K562 (cell line): ENCODE measurements at regions not wholly inside any gene's neighbourhood (a gene's known extent, or its start where the extent isn't known, plus 50 kb on each side); places are given as distances from the start of the nearest gene placed in this dataset.

Source experiments
- ATAC-seq: fragments of 200-7000 bp; cut with Tn5 transposase; 3 replicates; pipeline ENCODE4 v1.9.1; 2020; ENCODE audit warnings: moderate library complexity
- BruUV-seq: library from RNA; stranded (reverse); fragments of 400-500 nt; replicated peaks from 2 replicates; lab custom pipeline; 2021; lab: Mats Ljungman, UMichigan
- CTCF ChIA-PET: fragments of 300-600 bp; formaldehyde crosslinking; extraction: SDS; loops from one replicate; lab custom pipeline; 2021; ENCODE audit warnings: low intra/inter-chr PET ratio; lab: Yijun Ruan, JAX
- POLR2A ChIA-PET: fragments of 300-600, 350-650 bp; sonication (Branson Sonifier 250); formaldehyde crosslinking; extraction: SDS; loops from one replicate; lab custom pipeline; 2021; ENCODE audit warnings: antibody characterized with exemption, inconsistent platforms; lab: Yijun Ruan, JAX
- DNase-seq, 4 experiments: peaks; one replicate each; pipeline versions ENCODE4 v3.0.0 to v3.0.0-alpha.2; 2011 to 2018; ENCODE audit warnings: low spot score in 3 of 4, mixed read lengths in 3 of 4; ENCODE audit errors: extremely low read depth in 1 of 4
- FAIRE-seq: peaks from 2 replicates; lab custom pipeline; 2011; peaks lifted over from hg19 to GRCh38; lab: Jason Lieb, UNC
- H2AFZ ChIP-seq: 2 replicates; pipeline ENCODE4 v1.6.0; 2011; ENCODE audit warnings: low read depth, low read length, control low read depth, inconsistent platforms
- H3K27ac ChIP-seq: fragments of 200-600 bp; 3 replicates; pipeline ENCODE4 v1.8.0; 2011; ENCODE audit warnings: low read depth, mild to moderate bottlenecking, control low read depth, inconsistent platforms, low read length, moderate library complexity, mixed read lengths; ENCODE audit errors: extremely low read depth
- H3K27me3 ChIP-seq, 2 experiments: fragments of 300-600 bp in 1 of 2; 2 replicates in 1 of 2; 3 replicates in 1 of 2; pipeline versions ENCODE4 v1.6.0 to v1.8.0; 2011; ENCODE audit warnings: inconsistent platforms in 2 of 2, low read length in 2 of 2, mild to moderate bottlenecking in 1 of 2, mixed read lengths in 1 of 2, moderate library complexity in 1 of 2; ENCODE audit not compliant: control insufficient read depth in 2 of 2, insufficient read depth in 2 of 2
- H3K36me3 ChIP-seq: fragments of 300-600 bp; 3 replicates; pipeline ENCODE4 v1.8.0; 2011; ENCODE audit warnings: mild to moderate bottlenecking, low read length, inconsistent platforms; ENCODE audit not compliant: control insufficient read depth, insufficient read depth
- H3K4me1 ChIP-seq, 2 experiments: fragments of 200-600 bp in 1 of 2; replicated peaks in 1 of 2; 2 replicates in 1 of 2; 3 replicates in 1 of 2; pipeline versions ENCODE4 v1.5.1 to v1.8.0; 2011; ENCODE audit warnings: inconsistent platforms in 2 of 2, low read length in 2 of 2, mild to moderate bottlenecking in 1 of 2, mixed read lengths in 1 of 2, moderate library complexity in 1 of 2; ENCODE audit not compliant: control insufficient read depth in 2 of 2, insufficient read depth in 2 of 2
- H3K4me2 ChIP-seq: 2 replicates; pipeline ENCODE4 v1.6.1; 2011; ENCODE audit warnings: low read length, control low read depth, inconsistent platforms, mixed read lengths; ENCODE audit not compliant: insufficient read depth
- H3K4me3 ChIP-seq: fragments of 200-600 bp; sonication (generic), shearing (Covaris generic); 2 replicates; pipeline ENCODE4 v1.5.1; 2016; ENCODE audit warnings: control low read depth, inconsistent platforms
- H3K79me2 ChIP-seq: fragments of 200-600 bp; 3 replicates; pipeline ENCODE4 v1.8.0; 2011; ENCODE audit warnings: low read length, inconsistent platforms; ENCODE audit not compliant: control insufficient read depth, insufficient read depth
- H3K9ac ChIP-seq, 2 experiments: 2 replicates each; pipeline versions ENCODE4 v1.6.0 to v1.6.1; 2011; ENCODE audit warnings: low read depth in 2 of 2, low read length in 2 of 2, control low read depth in 1 of 2, inconsistent platforms in 1 of 2, mild to moderate bottlenecking in 1 of 2, mixed read lengths in 1 of 2; ENCODE audit not compliant: insufficient read depth in 1 of 2
- H3K9me1 ChIP-seq: one replicate; pipeline ENCODE4 v1.6.0; 2011; ENCODE audit warnings: inconsistent platforms, mild to moderate bottlenecking, low read length, moderate library complexity; ENCODE audit not compliant: control insufficient read depth, insufficient read depth
- H3K9me3 ChIP-seq: replicated peaks from 2 replicates; pipeline ENCODE4 v1.5.1; 2011; ENCODE audit warnings: low read depth, low read length, inconsistent platforms; ENCODE audit not compliant: control insufficient read depth, insufficient read depth
- H4K20me1 ChIP-seq: replicated peaks from 2 replicates; pipeline ENCODE4 v1.6.1; 2011; ENCODE audit warnings: low read length, inconsistent platforms, mixed read lengths; ENCODE audit not compliant: control insufficient read depth, insufficient read depth
- ELF2 ChIP-seq: fragments of 250-450 bp; sonication (Bioruptor Pico); IDR thresholded peaks from 2 replicates; pipeline ENCODE4 v1.5.0; 2021; ENCODE audit warnings: mild to moderate bottlenecking
- HOXB6 ChIP-seq: fragments of 250-450 bp; sonication (Bioruptor Pico); IDR thresholded peaks from 2 replicates; pipeline ENCODE4 v1.5.1; 2022; ENCODE audit warnings: mild to moderate bottlenecking, borderline replicate concordance
- KDM4B ChIP-seq, 2 experiments: fragments of 450-650 bp in 1 of 2; sonication (generic) in 1 of 2; IDR thresholded peaks; 2 replicates each; pipeline ENCODE4 v1.6.1; 2016 to 2017; ENCODE audit warnings: borderline replicate concordance in 2 of 2, antibody characterized with exemption in 1 of 2, low read depth in 1 of 2, mild to moderate bottlenecking in 1 of 2
- ZNF282 ChIP-seq: sonication (generic); formaldehyde crosslinking; IDR thresholded peaks from 2 replicates; pipeline ENCODE4 v1.8.1; 2023; ENCODE audit warnings: missing genetic modification reagents
- ZNF586 ChIP-seq: fragments of 450-650 bp; formaldehyde crosslinking; conservative IDR thresholded peaks from 2 replicates; pipeline ENCODE4 v1.4.0; 2020; ENCODE audit warnings: mild to moderate bottlenecking, moderate library complexity
- WGBS: fragments of 100-300 bp; shearing (Covaris generic); methylation state at CpG from one replicate; pipeline ENCODE4 v1.1.6; 2016; ENCODE audit warnings: low coverage, mixed read lengths; ENCODE audit not compliant: insufficient coverage; ENCODE audit errors: missing lambda C conversion rate; 5-methylcytosine and 5-hydroxymethylcytosine counted together
- in situ Hi-C: fragments of 300-500 bp; cut with MboI; formaldehyde crosslinking; loops from 4 replicates; pipeline ENCODE4 v1.15.0; 2018; ENCODE audit warnings: inconsistent platforms, mixed read lengths
- intact Hi-C: fragments of 100-400 bp; cut with micrococcal nuclease; formaldehyde crosslinking; loops from 2 replicates; pipeline ENCODE4 v1.14.2; 2022
- TF ChIP-seq, protein P1 (sequence below): fragments of 250-450 bp; sonication (Bioruptor Pico); IDR thresholded peaks from 2 replicates; pipeline ENCODE4 v1.8.0; 2021; ENCODE audit warnings: moderate library complexity, mild to moderate bottlenecking, inconsistent platforms
- TF ChIP-seq, protein P2 (sequence below): fragments of 200-800 bp; sonication (Bioruptor generic); IDR thresholded peaks from 2 replicates; pipeline ENCODE4 v1.6.1; 2016; ENCODE audit warnings: missing genetic modification characterization, missing compliant biosample characterization

DNA sequence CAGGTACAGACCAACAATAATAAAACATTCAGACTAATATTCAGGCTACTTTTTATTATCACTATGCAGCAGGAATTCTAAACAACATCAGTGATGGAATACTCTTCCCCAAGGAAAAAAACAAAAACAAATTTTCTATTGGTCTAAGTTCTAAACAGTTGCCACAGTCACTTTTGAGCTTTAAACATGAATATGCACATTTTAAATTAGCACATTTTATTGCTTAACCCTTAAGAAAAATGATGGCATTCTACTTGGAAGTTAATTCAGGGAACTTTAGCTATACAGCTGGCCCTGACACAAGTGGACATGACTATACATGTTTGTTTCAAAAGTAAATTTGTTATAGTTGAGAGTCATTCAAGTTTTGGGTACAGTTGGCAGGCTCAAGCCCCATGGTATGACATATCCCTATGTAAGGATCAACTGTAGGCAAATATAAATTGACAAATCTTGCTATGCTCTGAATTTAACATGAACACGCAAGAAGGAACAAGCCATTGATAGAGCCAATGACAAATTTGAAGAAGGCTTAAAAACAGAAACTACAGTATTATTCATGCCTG lies 224.3 kb upstream of the AMIGO2 start:
- intact Hi-C loops = loop anchor here (10.0 kb wide), 1 partner anchor 59 kb away; no protein-coding TSS in a partner anchor
- 100% methylated on average over 1 of the region's 1 CpG for WGBS
- ChIA-PET POLR2A (interaction anchor here (0.6 kb wide), 1 partner anchor 10 kb away, joined by 3 read pairs; no protein-coding TSS in a partner anchor), CTCF (no interaction called here)
- Histone ChIP-seq H3K36me3 (no peaks in the 10 kb centered on the region), H3K27ac (no peak overlapping the region), H3K4me2 (no peak overlapping the region), H4K20me1 (no peaks in the 10 kb centered on the region), H3K4me1 (peaks cover 4 to 9% of the 10 kb centered on the region in 2 experiments; a peak in 3 of 5 replicates), H2AFZ (peak overlapping the region; percentile 46; the same call in 1 of the 2 replicates), H3K79me2 (no peaks in the 10 kb centered on the region), H3K4me3 (no peak overlapping the region), H3K9me1 (no peaks in the 10 kb centered on the region), H3K27me3 (no peaks in the 10 kb centered on the region), H3K9me3 (no peaks in the 10 kb centered on the region), H3K9ac (no peak overlapping the region)
- in situ Hi-C loops = loop anchor here (10.0 kb wide), 1 partner anchor 269 kb away; no protein-coding TSS in a partner anchor
- BruUV-seq = no TSS peak
- no peak for DNase-seq
- no peak for ATAC-seq
- TF ChIP-seq ELF2 (CRISPR knock-in tag) (no peak), KDM4B (IDR thresholded peaks at IDR 0.05; ENCODE audit: borderline replicate concordance in 2 of 2, low read depth in 1 of 2) (no peak), ZNF586 (CRISPR knock-in tag) (no peak), ZNF282 (no peak), HOXB6 (CRISPR knock-in tag) (no peak)
- TF ChIP-seq, protein P1, sequence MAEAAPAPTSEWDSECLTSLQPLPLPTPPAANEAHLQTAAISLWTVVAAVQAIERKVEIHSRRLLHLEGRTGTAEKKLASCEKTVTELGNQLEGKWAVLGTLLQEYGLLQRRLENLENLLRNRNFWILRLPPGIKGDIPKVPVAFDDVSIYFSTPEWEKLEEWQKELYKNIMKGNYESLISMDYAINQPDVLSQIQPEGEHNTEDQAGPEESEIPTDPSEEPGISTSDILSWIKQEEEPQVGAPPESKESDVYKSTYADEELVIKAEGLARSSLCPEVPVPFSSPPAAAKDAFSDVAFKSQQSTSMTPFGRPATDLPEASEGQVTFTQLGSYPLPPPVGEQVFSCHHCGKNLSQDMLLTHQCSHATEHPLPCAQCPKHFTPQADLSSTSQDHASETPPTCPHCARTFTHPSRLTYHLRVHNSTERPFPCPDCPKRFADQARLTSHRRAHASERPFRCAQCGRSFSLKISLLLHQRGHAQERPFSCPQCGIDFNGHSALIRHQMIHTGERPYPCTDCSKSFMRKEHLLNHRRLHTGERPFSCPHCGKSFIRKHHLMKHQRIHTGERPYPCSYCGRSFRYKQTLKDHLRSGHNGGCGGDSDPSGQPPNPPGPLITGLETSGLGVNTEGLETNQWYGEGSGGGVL (CRISPR knock-in tag) = no peak
- TF ChIP-seq, protein P2, sequence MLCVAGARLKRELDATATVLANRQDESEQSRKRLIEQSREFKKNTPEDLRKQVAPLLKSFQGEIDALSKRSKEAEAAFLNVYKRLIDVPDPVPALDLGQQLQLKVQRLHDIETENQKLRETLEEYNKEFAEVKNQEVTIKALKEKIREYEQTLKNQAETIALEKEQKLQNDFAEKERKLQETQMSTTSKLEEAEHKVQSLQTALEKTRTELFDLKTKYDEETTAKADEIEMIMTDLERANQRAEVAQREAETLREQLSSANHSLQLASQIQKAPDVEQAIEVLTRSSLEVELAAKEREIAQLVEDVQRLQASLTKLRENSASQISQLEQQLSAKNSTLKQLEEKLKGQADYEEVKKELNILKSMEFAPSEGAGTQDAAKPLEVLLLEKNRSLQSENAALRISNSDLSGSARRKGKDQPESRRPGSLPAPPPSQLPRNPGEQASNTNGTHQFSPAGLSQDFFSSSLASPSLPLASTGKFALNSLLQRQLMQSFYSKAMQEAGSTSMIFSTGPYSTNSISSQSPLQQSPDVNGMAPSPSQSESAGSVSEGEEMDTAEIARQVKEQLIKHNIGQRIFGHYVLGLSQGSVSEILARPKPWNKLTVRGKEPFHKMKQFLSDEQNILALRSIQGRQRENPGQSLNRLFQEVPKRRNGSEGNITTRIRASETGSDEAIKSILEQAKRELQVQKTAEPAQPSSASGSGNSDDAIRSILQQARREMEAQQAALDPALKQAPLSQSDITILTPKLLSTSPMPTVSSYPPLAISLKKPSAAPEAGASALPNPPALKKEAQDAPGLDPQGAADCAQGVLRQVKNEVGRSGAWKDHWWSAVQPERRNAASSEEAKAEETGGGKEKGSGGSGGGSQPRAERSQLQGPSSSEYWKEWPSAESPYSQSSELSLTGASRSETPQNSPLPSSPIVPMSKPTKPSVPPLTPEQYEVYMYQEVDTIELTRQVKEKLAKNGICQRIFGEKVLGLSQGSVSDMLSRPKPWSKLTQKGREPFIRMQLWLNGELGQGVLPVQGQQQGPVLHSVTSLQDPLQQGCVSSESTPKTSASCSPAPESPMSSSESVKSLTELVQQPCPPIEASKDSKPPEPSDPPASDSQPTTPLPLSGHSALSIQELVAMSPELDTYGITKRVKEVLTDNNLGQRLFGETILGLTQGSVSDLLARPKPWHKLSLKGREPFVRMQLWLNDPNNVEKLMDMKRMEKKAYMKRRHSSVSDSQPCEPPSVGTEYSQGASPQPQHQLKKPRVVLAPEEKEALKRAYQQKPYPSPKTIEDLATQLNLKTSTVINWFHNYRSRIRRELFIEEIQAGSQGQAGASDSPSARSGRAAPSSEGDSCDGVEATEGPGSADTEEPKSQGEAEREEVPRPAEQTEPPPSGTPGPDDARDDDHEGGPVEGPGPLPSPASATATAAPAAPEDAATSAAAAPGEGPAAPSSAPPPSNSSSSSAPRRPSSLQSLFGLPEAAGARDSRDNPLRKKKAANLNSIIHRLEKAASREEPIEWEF (CRISPR knock-in tag) = no peak
- no peak for FAIRE-seq
